Astrocyte (in vitro differentiated cells and primary cell): ENCODE measurements at regions not wholly inside any gene's neighbourhood (a gene's known extent, or its start where the extent isn't known, plus 50 kb on each side); places are given as distances from the start of the nearest gene placed in this dataset.

Source experiments
- CTCF ChIP-seq: IDR thresholded peaks from 2 replicates; pipeline ENCODE4 v1.5.1; 2011; ENCODE audit warnings: low read depth, mild to moderate bottlenecking, inconsistent platforms, low read length, moderate library complexity; ENCODE audit not compliant: insufficient read depth
- EZH2 ChIP-seq: IDR thresholded peaks from 2 replicates; pipeline ENCODE4 v1.6.1; 2012; ENCODE audit warnings: mild to moderate bottlenecking, low read length, inconsistent platforms; ENCODE audit not compliant: insufficient read depth

- no peak for TF ChIP-seq CTCF
- no peak for TF ChIP-seq EZH2
Observed at GRCh38 chr2:102886216-102886893, 124.5 kb downstream of the TMEM182 start.
